Spleen (tissue), 11 donors: ENCODE measurements at regions not wholly inside any gene's neighbourhood (a gene's known extent, or its start where the extent isn't known, plus 50 kb on each side); places are given as distances from the start of the nearest gene placed in this dataset.

Experiments used
- DNase-seq: peaks from one replicate; pipeline ENCODE4 v3.0.0-alpha.2; 2020
- H3K27ac ChIP-seq, 8 donors: fragments of 200-600 bp; sonication (generic) in 7 of 8; 1 replicate in 4 of 8; 2 replicates in 4 of 8; pipeline versions ENCODE4 v1.5.0 to v1.8.0; 2016 to 2021; ENCODE audit warnings: inconsistent platforms in 4 of 8, mild to moderate bottlenecking in 4 of 8, moderate library complexity in 1 of 8
- H3K27me3 ChIP-seq, 7 donors: fragments of 200-600 bp; sonication (generic) in 6 of 7; replicated peaks in 1 of 7; 1 replicate in 4 of 7; 2 replicates in 3 of 7; pipeline versions ENCODE4 v1.5.0 to v1.8.0; 2016 to 2021; ENCODE audit warnings: inconsistent platforms in 3 of 7, mild to moderate bottlenecking in 1 of 7
- H3K36me3 ChIP-seq, 6 donors: fragments of 200-600 bp; sonication (generic) in 5 of 6; 1 replicate in 4 of 6; 2 replicates in 2 of 6; pipeline versions ENCODE4 v1.5.0 to v1.8.0; 2016 to 2021; ENCODE audit warnings: inconsistent platforms in 2 of 6
- H3K4me1 ChIP-seq, 6 donors: fragments of 200-600 bp; sonication (generic) in 5 of 6; 1 replicate in 3 of 6; 2 replicates in 3 of 6; pipeline versions ENCODE4 v1.5.0 to v1.8.0; 2016 to 2021; ENCODE audit warnings: inconsistent platforms in 3 of 6
- H3K4me3 ChIP-seq, 8 donors: fragments of 200-600 bp; sonication (generic) in 7 of 8; 1 replicate in 4 of 8; 2 replicates in 4 of 8; pipeline versions ENCODE4 v1.5.0 to v1.8.0; 2016 to 2021; ENCODE audit warnings: inconsistent platforms in 4 of 8, mild to moderate bottlenecking in 4 of 8, moderate library complexity in 2 of 8
- H3K9me3 ChIP-seq, 8 donors: fragments of 200-600 bp; sonication (generic) in 7 of 8; 1 replicate in 4 of 8; 2 replicates in 4 of 8; pipeline versions ENCODE4 v1.5.0 to v1.8.0; 2016 to 2021; ENCODE audit warnings: inconsistent platforms in 4 of 8
- POLR2A ChIP-seq, 3 donors: fragments of 450-650 bp; IDR thresholded peaks; one replicate each; pipeline ENCODE4 v1.5.1; 2017; ENCODE audit warnings: antibody characterized with exemption in 3 of 3, mild to moderate bottlenecking in 1 of 3
- POLR2AphosphoS5 ChIP-seq, 3 donors: sonication (generic); formaldehyde crosslinking; IDR thresholded peaks; one replicate each; pipeline ENCODE4 v1.5.1; 2017; ENCODE audit warnings: antibody characterized with exemption in 3 of 3
- WGBS, 5 donors: extraction: QIAGEN DNeasy Blood & Tissue Kit in 3 of 5; methylation state at CpG; one replicate each; pipeline versions ENCODE4 v1.1.5 to v1.1.7; 2013 to 2018; 5-methylcytosine and 5-hydroxymethylcytosine counted together
- intact Hi-C: fragments of 100-400 bp; cut with DNase I; formaldehyde crosslinking; loops from one replicate; pipeline ENCODE4 v1.15.0; 2023; ENCODE audit warnings: low total_unique reads
- TF ChIP-seq, protein P1 (sequence below), 11 experiments: fragments of 200-600 bp in 7 of 11; fragments of 450-650 bp in 4 of 11; sonication (generic) in 4 of 11; IDR thresholded peaks in 8 of 11; conservative IDR thresholded peaks in 3 of 11; 1 replicate in 7 of 11; 2 replicates in 4 of 11; pipeline versions ENCODE4 v1.4.0 to v1.8.0; 2016 to 2021; ENCODE audit warnings: antibody characterized with exemption in 11 of 11, inconsistent platforms in 4 of 11, mild to moderate bottlenecking in 1 of 11
- donor health status: healthy with polysubstance abuse.
- donor health status: DM: no; HTN: no; CAD: no; lungs with moderate emphysema.
- donor health status: DM: no; HTN: no; CAD: no.
- donor health status: Bipolar disorder and iron deficiency.
- donor health status: healthy.
- donor health status: DM: no; HTN: no; CAD: no.
- donor health status: DM: yes; HTN: yes; CAD: no.

DNA sequence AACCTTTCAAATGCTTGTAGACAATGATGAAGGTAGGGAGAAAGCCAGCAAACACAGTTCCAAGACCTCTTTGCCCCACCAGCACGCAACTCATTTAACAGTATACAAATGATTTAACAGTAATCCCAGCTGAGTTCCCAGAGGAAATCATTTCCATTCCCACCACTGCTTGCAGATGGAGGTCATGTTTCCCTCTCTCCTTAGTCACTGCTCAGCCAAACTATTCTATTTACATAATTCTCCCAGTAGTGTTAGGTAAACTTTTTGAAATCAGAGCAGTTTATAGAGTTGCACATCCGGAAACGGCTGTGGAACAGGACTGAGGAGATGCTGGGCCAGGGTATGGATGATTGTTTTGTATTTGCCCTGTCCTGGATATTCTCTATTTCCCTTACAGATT, 328.5 kb downstream of the FIGN start:
- H3K4me1 ChIP-seq = no peaks in the 10 kb centered on the region
- WGBS, 5 donors = 79 to 92% (median 80%) methylated on average over 3 of the region's 3 CpGs
- intact Hi-C loops = no loop called here
- no peaks in the 10 kb centered on the region for H3K36me3 ChIP-seq
- no peak for DNase-seq
- H3K9me3 ChIP-seq = no peaks in the 10 kb centered on the region
- H3K27me3 ChIP-seq = no peaks in the 10 kb centered on the region
- TF ChIP-seq POLR2A (IDR thresholded peaks at IDR 0.05) (no peak), POLR2AphosphoS5 (IDR thresholded peaks at IDR 0.05) (no peak)
- TF ChIP-seq, protein P1, sequence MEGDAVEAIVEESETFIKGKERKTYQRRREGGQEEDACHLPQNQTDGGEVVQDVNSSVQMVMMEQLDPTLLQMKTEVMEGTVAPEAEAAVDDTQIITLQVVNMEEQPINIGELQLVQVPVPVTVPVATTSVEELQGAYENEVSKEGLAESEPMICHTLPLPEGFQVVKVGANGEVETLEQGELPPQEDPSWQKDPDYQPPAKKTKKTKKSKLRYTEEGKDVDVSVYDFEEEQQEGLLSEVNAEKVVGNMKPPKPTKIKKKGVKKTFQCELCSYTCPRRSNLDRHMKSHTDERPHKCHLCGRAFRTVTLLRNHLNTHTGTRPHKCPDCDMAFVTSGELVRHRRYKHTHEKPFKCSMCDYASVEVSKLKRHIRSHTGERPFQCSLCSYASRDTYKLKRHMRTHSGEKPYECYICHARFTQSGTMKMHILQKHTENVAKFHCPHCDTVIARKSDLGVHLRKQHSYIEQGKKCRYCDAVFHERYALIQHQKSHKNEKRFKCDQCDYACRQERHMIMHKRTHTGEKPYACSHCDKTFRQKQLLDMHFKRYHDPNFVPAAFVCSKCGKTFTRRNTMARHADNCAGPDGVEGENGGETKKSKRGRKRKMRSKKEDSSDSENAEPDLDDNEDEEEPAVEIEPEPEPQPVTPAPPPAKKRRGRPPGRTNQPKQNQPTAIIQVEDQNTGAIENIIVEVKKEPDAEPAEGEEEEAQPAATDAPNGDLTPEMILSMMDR (IDR thresholded peaks at IDR 0.05 in 8 of 11, conservative IDR thresholded peaks at IDR 0.05 in 3 of 11) = no peak
- H3K4me3 ChIP-seq = no peak overlapping the region
- H3K27ac ChIP-seq = no peak overlapping the region

DNA sequence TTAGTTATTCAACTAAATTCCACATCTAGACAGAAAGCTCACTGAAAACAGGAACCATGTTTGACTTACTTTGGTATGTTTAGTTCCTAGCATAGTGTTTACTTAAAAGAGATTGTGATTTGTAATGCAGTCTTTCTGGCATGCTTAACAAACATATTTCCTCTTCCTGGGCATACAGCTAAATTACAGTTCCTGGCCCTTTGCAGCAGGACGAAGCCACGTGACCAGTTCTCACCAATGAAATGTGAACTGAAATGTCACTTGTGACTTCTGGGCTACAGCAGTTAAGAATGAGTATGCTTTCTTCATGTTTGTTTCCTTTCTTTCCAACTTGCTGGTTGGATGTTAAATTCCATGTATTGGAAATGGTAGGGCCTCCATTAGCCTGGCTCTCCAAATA, 330.5 kb downstream of the FIGN start:
- H3K9me3 ChIP-seq = no peaks in the 10 kb centered on the region
- TF ChIP-seq, protein P1 (IDR thresholded peaks at IDR 0.05 in 8 of 11, conservative IDR thresholded peaks at IDR 0.05 in 3 of 11) = no peak
- TF ChIP-seq POLR2AphosphoS5 (IDR thresholded peaks at IDR 0.05) = no peak
- TF ChIP-seq POLR2A (IDR thresholded peaks at IDR 0.05) = no peak
- no peaks in the 10 kb centered on the region for H3K36me3 ChIP-seq
- intact Hi-C loops = no loop called here
- WGBS, 5 donors = 74 to 84% (median 83%) methylated on average over 2 of the region's 2 CpGs
- no peak overlapping the region for H3K27ac ChIP-seq
- no peak for DNase-seq
- no peaks in the 10 kb centered on the region for H3K4me1 ChIP-seq
- H3K27me3 ChIP-seq = no peaks in the 10 kb centered on the region
- H3K4me3 ChIP-seq = no peak overlapping the region

DNA sequence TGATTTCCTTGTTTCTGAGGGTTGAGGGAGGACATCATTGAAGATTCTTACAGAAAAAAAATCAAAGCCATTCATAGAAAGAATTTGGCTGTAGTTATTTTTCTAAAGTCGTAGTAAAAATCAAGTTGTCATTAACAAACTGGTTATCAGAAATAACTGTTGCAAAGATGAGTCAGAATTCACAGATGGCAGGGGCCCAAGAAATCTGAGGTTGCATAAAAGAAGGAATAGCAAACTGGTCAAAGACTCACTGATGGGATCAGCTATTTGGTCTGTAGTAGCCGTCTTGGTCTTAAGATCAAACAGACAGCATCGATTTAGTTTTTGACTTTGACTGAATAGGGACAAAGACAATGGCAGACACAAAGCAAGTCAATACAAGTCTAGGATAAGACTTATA, 334.3 kb downstream of the FIGN start:
- 72 to 86% (median 77%) methylated on average over 3 of the region's 3 CpGs for WGBS, 5 donors
- no peak for DNase-seq
- no peak overlapping the region for H3K4me3 ChIP-seq

DNA sequence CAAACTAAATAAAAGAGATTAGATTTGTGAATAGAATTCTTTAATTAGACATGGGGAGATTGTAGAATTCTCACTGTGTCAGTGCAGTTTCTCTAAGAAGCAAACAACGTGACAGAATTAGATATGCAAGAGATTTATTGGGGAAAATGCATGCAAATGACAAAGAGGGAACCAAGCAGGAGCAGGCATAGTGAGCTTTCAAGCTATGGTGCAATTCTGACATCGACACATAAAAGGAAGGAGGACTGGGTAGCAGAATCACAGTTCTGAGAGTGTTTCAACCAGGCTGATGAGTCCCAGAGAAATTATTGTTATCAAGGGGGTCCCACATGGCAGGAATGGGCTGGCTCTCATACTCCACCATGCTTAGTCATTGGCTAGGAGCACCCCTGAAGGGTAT, 338.4 kb downstream of the FIGN start:
- H3K27ac ChIP-seq = no peak overlapping the region
- no peak for DNase-seq
- intact Hi-C loops = no loop called here
- WGBS, 5 donors = 50 to 70% (median 58%) methylated on average over 2 of the region's 2 CpGs
- H3K9me3 ChIP-seq = no peaks in the 10 kb centered on the region
- no peaks in the 10 kb centered on the region for H3K36me3 ChIP-seq
- TF ChIP-seq POLR2A (IDR thresholded peaks at IDR 0.05) (no peak), POLR2AphosphoS5 (IDR thresholded peaks at IDR 0.05) (no peak)
- TF ChIP-seq, protein P1 (IDR thresholded peaks at IDR 0.05 in 8 of 11, conservative IDR thresholded peaks at IDR 0.05 in 3 of 11) = no peak
- H3K4me3 ChIP-seq = no peak overlapping the region
- no peaks in the 10 kb centered on the region for H3K4me1 ChIP-seq
- no peaks in the 10 kb centered on the region for H3K27me3 ChIP-seq

More for the DNA sequence above, 334.3 kb downstream of the FIGN start:
- Histone ChIP-seq H3K9me3 (no peaks in the 10 kb centered on the region), H3K4me1 (no peaks in the 10 kb centered on the region), H3K27me3 (no peaks in the 10 kb centered on the region), H3K27ac (no peak overlapping the region), H3K36me3 (no peaks in the 10 kb centered on the region)
- TF ChIP-seq POLR2AphosphoS5 (IDR thresholded peaks at IDR 0.05) = no peak
- no peak for TF ChIP-seq POLR2A (IDR thresholded peaks at IDR 0.05)
- TF ChIP-seq, protein P1 (IDR thresholded peaks at IDR 0.05 in 8 of 11, conservative IDR thresholded peaks at IDR 0.05 in 3 of 11) = no peak
- intact Hi-C loops = no loop called here
